COLO829 (cell line): ENCODE measurements at regions not wholly inside any gene's neighbourhood (a gene's known extent, or its start where the extent isn't known, plus 50 kb on each side); places are given as distances from the start of the nearest gene placed in this dataset.
A peak's percentile ranks its signal among the peaks of the same experiment; 100 is the strongest.

ENCODE experiments used
- DNase-seq: peaks from one replicate; pipeline ENCODE4 v3.0.0; 2012; ENCODE audit warnings: low spot score

GRCh38 chr4:153138736-153139135 lies 65.5 kb upstream of the TRIM2 start:
- no peak for DNase-seq

GRCh38 chr4:153140294-153140693 lies 63.9 kb upstream of the TRIM2 start:
- DNase-seq = no peak

DNA sequence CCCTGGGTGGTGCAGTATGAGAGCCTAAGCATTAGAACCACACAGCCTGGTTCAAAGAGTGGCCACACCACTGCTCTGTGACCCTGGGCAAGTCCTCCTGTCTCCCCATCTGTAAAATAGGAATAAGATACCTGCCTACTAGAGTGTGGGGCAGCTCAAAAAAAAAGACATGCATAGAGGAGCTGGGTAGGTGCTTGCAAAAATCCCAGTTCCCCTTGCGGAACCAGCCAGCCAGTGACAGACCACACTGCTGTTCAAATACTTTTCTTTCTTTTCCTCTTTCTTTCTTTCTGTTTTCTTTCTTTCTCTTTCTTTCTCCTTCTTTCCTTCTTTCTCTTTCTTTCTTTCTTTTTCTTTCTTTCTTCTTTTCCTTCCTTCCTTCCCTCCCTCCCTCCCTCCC lies 63.0 kb upstream of the TRIM2 start:
- no peak for DNase-seq

- DNase-seq = peak; percentile 94
Measured at GRCh38 chr4:153142700-153143438, 61.4 kb upstream of the TRIM2 start.

- DNase-seq = no peak
Measured at GRCh38 chr4:153143527-153144348, 60.5 kb upstream of the TRIM2 start.

DNA sequence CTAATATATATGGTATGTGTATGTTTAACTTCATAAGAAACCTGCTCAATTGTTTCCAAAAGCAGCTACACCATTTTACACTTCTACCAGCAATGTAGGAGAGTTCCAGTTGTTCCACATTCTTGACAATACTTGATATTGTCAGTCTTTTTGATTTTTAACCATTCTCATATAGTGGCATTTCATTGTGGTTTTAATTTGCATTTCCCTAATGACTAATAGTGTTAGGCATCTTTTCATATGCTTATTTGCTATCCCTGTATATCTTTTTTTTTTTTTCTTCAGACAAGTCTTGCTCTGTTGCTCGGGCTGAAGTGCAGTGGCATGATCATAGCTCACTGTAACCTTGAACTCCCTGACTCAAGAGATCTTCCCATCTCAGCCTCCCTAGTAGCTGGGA lies 58.2 kb upstream of the TRIM2 start:
- no peak for DNase-seq

- DNase-seq = no peak
Measured at GRCh38 chr4:153146961-153147360, 57.3 kb upstream of the TRIM2 start.

- DNase-seq = no peak
Measured at GRCh38 chr4:153148791-153149190, 55.5 kb upstream of the TRIM2 start.

DNA sequence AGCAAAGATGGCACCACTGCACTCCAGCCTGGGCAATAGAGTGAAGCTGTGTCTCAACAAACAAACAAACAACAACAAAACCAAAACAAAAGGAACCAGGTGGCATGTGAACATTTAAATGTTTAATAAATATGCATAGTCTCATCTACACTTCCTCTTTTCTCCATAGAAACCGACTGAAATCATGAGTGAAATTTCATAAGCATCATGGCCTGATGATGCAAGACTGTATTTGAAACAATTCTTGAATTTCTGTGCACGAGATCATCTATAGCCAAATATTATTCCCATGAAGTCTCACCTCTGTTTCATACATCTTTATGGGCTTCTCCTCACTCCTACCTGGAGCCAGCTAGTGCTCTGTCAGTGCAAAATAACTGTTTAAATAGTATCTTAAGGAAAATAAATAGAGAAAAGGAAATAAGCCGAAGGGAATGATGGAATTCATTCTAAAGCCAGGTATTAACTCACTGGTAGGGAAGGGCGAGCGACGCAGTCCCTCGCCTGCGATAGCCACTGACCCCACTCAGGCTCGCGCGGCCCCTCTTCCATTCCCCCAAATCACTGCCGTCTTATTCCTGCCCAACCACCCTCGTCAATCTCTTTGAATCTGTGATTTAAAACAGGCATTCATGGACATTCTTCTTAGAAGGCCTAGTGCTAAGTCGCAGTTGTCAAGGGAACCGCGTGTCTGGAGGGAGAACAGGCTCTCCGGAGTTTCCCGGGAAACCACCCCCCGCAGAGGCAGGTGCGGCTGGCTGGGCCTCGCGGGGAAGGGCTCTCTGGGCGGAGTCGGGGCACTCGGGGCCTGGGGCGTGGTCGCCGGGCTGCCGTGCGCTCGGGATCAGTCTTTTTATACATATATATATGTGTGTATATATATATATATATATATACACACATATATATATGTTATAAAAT lies 52.4 kb upstream of the TRIM2 start:
- no peak for DNase-seq

DNA sequence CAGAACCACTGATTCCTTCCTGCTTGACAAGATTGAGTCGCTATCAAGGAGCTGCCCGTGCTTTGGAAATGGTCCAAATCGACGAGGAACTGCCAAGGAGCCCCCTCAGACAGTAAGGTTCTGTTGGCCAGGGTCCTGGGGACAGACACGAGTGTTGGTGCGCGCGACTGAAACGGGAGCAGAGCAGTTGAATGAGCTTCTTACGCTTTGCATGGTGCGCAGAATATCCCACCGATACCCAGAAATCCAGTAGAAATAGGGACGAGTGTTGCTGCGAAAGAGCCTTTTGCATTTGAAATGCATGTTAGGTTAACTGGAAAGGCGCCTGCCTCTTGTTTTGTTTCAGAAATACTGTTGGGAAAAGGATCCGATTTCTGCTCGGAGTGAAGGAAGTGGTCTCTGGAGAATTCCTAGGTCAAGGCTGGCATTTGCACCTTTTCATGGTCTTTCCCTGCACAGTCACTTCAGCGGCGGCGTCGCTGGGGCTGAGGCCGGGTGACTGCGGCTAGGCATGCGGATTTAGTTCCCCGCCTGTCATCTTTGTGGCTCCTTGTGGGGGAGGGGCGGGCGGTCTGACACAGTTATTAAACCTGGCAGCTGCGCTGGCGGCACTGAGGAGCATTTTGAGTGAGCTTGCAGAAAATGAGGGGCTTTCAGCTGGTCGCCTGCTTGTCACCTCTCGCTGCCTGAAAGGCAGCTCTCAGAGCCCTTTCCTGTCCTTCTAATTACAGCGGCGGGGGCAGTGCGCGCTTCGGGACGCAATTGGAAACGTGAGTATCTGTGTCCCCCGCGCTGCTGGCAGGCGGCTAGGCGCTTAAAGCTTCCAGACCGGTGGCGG lies 51.5 kb upstream of the TRIM2 start:
- no peak for DNase-seq

GRCh38 chr4:153153339-153153871 lies 50.8 kb upstream of the TRIM2 start:
- DNase-seq = no peak

- DNase-seq = no peak
Measured at GRCh38 chr4:153154007-153154975, 50.0 kb upstream of the TRIM2 start.
